ENCODE measurements at regions not wholly inside any gene's neighbourhood (a gene's known extent, or its start where the extent isn't known, plus 50 kb on each side); places are given as distances from the start of the nearest gene placed in this dataset.

DNA sequence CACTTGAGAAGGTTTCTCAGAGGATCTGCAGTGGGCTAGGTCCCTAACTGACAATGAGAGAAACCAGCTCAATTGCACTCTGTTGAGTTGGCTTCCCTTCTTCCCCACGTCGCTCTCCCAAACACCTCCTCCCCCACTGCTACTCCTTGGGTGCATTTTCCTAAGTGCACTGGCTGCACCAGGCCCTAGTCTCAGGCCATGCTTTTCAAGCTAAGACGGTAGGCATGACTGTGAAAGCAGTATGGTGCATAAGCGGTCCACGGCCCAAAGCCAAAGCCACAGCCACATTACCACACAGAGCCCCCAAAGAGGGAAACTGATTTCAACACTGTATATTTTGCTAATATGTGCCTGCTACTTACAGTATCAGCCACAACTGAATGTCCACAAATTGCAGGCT, 62.1 kb upstream of the RBM24 start:
- TF ChIP-seq, protein P1, sequence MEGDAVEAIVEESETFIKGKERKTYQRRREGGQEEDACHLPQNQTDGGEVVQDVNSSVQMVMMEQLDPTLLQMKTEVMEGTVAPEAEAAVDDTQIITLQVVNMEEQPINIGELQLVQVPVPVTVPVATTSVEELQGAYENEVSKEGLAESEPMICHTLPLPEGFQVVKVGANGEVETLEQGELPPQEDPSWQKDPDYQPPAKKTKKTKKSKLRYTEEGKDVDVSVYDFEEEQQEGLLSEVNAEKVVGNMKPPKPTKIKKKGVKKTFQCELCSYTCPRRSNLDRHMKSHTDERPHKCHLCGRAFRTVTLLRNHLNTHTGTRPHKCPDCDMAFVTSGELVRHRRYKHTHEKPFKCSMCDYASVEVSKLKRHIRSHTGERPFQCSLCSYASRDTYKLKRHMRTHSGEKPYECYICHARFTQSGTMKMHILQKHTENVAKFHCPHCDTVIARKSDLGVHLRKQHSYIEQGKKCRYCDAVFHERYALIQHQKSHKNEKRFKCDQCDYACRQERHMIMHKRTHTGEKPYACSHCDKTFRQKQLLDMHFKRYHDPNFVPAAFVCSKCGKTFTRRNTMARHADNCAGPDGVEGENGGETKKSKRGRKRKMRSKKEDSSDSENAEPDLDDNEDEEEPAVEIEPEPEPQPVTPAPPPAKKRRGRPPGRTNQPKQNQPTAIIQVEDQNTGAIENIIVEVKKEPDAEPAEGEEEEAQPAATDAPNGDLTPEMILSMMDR (IDR thresholded peaks at IDR 0.05; ENCODE audit: insufficient read depth, low read length), result no peak
- TF ChIP-seq POLR2AphosphoS5 (IDR thresholded peaks at IDR 0.05; ENCODE audit: low read depth) (no peak), GABPA (IDR thresholded peaks at IDR 0.05; ENCODE audit: low read depth) (no peak), SPI1 (IDR thresholded peaks at IDR 0.05; ENCODE audit: borderline replicate concordance, low read depth) (no peak)
- TF ChIP-seq, protein P2, sequence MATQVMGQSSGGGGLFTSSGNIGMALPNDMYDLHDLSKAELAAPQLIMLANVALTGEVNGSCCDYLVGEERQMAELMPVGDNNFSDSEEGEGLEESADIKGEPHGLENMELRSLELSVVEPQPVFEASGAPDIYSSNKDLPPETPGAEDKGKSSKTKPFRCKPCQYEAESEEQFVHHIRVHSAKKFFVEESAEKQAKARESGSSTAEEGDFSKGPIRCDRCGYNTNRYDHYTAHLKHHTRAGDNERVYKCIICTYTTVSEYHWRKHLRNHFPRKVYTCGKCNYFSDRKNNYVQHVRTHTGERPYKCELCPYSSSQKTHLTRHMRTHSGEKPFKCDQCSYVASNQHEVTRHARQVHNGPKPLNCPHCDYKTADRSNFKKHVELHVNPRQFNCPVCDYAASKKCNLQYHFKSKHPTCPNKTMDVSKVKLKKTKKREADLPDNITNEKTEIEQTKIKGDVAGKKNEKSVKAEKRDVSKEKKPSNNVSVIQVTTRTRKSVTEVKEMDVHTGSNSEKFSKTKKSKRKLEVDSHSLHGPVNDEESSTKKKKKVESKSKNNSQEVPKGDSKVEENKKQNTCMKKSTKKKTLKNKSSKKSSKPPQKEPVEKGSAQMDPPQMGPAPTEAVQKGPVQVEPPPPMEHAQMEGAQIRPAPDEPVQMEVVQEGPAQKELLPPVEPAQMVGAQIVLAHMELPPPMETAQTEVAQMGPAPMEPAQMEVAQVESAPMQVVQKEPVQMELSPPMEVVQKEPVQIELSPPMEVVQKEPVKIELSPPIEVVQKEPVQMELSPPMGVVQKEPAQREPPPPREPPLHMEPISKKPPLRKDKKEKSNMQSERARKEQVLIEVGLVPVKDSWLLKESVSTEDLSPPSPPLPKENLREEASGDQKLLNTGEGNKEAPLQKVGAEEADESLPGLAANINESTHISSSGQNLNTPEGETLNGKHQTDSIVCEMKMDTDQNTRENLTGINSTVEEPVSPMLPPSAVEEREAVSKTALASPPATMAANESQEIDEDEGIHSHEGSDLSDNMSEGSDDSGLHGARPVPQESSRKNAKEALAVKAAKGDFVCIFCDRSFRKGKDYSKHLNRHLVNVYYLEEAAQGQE (IDR thresholded peaks at IDR 0.05; ENCODE audit: insufficient replicate concordance, low read depth), result no peak
